NCI-H2081 (cell line): ENCODE measurements at regions not wholly inside any gene's neighbourhood (a gene's known extent, or its start where the extent isn't known, plus 50 kb on each side); places are given as distances from the start of the nearest gene placed in this dataset.
A peak's percentile ranks its signal among the peaks of the same experiment; 100 is the strongest.
"Not testable (repeated sequence)": the region's sequence is repeated elsewhere in the genome, so short reads cannot be mapped to it uniquely, and the experiment has no call there.

ENCODE experiments used
- DNase-seq, 2 experiments: peaks; one replicate each; lab custom pipeline; 2025; lab: John Stamatoyannopoulos, UW

DNA sequence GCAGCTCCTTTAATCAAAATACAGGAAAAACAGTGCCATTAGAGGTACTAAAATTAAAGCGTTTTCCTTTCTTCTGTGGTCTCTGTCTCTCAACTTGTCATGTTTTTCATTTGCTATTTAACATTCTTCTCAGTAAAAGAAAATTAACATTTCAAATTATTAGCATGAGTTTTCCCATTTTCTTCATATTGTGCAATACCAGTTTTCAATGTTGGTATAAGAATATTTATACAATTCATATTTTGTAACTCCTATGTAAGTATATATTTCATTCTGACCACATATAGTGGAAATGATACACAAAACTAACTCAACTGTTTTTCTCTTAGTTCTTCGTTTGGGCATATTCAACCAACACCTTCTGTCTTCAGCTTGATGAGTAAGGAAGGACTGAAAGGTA lies 308.3 kb downstream of the HS3ST1 start:
- DNase-seq, result no peak

DNA sequence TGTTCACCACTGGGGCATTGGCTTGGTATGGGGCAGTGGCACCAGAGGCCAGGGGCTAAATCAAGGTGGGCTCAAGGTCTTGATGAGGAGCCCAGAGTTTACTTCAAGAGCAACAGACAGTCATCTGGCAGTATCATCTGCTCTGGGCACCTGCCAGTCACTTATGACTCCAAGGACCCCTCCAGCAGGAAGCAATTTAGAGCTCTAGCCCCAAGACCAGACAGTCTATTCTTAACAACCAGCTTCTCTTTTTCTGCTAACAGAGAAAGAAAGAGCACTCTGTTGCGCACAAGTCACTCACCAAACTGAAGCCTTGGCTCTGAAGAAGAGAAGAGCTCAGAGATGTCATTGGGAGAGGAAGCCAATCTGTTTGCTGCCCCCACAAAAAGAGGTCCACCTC lies 309.2 kb downstream of the HS3ST1 start:
- no peak for DNase-seq

DNA sequence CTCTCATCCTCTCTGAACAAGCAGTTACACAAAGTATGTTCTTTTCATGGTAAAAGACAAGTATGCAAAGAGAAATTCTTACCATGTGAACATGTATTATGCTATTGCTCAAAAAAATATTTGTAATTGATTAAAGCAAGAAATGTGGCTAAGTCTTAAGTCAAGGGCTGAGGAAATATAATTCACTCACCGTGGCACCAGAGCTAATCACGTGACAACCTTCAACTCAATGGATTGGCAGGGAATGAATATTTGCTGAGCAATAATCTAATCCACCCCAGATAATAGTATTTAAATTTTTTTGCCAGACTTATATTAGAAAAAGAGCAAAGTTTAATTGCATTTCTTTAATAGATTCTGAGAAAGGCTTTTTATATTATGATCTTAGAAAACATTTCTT lies 310.2 kb downstream of the HS3ST1 start:
- DNase-seq, result no peak

DNA sequence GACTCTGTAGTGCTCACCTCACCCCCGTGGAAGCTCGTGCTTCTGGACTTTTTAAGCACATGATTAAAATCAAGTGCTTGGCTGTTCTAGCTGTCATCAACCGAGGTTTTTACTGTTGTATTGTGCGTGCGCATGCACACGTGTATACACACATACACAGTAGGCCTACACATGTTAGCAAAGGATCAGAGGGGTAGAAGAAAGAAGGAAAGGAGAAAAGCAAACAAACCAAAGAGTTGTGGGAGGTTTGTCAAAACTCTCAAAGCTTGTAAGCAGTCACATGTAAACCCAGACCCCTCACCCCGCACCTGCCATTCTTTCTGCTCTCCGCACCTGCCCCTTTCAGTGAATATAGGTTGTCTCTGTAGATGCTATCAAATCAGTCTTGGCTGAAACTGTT lies 311.8 kb downstream of the HS3ST1 start:
- DNase-seq, result no peak

DNA sequence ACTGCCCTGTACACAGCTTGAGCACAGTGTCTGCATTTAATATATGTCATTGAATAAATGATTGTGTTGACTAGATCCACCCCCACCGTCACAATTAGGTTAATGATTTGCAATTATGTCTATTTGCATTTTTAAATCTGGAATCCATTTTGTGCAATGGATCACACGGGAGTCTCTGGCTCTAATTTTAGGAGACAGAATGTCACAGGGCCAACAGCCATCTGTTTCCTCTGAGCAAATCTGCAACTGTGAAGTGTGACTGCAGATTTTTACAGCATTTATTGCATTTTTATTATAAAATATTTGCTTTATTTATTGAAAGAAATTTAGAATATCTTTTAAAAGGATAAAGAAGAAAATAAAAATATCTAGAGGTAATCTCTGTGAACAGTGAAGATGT lies 316.8 kb downstream of the HS3ST1 start:
- peak; percentile 24 to 59 for DNase-seq

DNA sequence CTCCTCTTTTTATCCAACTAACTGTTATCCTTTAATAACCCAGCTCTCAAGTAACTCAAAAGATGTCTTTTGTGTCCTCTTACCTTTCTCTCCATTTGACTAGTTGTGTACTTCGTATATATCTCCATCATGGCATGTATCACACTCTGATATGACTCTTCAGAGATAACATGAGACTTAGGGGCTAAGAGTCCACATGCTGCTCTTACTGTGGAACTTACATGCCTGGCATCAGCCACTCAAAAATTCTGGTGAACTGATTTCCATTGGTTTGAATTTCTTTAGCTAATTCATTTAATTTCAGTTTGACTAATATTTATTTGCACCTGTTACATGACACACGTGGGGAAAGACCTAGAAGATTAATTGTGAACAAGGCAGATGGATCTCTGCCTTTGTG lies 317.3 kb downstream of the HS3ST1 start:
- DNase-seq, result no peak

DNA sequence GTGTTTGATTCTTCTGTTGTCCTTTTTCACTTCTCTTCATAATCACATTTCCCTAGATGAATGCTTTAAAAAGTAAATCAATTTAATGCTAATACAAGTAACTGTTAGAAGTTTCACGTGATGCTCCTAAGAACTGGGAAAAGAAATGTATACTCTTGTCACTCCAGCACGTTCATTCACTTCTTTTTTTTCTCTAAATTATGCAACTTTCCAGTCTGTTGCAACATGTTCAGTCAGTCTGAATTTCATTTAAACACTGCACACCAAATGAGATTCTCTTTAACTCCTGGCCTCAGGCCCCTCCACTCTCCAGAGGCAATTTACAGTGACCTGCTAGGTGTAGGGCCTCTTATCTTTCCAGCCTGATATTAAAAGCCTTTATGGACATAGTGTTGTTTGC lies 321.9 kb downstream of the HS3ST1 start:
- DNase-seq, result no peak

DNA sequence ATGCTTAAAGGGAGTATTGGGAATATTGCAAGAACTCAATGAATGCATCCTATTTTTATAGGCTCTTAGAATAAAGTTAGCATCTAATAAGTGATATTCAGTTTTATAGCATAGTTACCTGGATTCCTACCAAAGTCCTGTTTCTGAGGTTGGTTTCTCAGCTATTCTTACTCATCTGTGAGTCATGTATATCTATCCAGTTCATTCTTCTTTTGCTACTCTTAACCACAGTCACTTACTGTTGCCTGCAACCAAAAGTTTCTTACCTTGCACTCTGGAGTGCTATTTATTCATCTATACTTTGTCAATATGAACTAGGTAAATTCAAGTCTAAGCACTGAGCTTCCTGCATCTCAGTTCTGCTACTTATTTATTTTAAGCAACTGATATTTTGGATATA lies 322.5 kb downstream of the HS3ST1 start:
- DNase-seq, result no peak

DNA sequence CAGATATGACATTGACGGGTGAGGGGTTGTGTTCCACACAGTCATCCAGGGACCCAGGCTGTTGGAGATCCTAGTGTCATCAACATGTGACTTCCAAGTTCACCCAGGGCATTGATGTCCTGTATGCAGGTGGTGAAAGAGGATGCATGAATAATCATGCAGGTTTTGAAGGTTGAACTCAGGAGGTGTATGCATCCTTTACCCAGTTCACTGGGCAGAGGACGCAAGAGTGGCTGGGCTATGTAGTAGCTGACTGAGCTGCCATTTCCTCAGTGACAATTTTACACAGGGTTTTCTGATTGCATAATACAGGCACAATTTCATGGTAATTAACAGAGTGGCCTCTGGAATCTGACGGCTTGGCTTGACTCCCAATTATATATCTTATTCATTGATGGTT lies 323.0 kb downstream of the HS3ST1 start:
- no peak for DNase-seq

DNA sequence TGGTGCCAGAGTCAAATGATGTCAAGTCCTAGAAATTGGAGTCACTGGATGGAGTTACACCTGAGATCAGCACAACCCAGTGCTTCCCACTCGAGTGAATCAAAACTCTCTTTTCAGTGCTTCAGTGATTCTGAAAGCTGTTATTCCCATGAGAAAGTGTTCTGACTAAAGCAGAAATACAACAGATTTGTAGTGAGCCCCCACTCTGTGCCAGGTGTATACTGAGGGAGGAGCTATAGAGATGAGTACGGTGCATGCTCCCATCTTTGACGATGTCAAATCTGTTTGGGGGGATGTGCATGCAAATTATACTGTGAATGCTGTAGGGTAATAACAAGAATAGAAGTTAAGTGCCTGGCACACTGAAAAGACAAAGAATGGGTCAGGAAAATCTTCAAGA lies 330.2 kb downstream of the HS3ST1 start:
- DNase-seq, result no peak

DNA sequence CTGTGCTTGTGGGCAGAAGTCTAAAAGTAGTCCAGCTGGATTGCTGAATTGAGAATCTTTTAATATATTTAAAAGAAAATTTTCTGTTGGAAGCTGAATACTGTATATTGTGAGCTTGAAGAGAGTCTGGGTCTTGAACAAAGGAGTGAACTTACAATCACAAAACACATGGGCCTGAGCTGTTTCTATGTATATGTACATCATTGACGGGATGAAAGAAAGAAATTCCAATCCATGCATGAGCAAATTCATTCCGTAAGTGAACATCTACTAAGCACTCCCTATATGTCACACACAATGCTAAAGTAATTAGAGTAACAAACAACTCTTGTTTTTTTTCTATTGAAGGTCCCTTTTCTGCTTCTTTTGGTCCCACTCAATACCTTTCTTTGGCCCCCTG lies 331.0 kb downstream of the HS3ST1 start:
- DNase-seq, result no peak

DNA sequence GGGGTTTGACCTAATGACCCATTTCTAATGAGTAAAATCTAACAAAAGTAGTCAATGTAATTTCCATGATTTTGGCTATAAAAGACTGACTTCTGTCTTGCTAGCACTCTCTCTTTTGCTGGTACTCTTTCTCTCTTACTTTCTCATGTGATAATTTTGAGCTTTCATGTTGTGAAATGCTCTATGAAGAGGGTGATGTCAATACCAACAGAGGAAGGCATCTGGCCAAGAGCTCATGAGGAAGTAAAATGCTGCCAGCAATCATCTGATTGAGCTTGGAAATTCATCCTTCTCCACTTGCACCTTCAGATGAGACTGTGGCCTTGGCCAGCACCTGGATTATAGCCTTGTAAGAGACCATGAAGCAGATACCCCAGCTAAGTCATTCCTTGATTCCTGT lies 347.7 kb downstream of the HS3ST1 start:
- DNase-seq, result no peak

DNA sequence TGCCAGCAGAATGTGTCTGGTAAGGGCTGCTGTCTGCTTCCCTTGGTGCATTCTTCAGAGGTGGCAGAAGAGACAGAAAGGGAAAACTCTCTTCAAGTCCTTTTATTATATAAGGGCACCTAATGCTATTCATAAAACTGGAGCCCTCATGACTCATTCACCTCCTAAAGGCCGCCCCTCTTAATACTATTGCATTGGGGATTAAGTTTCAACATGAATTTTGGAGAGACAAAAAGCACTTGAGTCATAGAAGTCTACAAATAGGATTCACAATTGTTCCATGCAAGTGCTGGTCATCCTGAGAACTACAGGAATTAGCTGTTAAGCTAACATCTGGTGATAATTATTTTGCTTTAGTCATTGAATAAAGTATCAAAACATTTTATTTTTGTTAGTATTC lies 349.5 kb downstream of the HS3ST1 start:
- DNase-seq, result no peak

DNA sequence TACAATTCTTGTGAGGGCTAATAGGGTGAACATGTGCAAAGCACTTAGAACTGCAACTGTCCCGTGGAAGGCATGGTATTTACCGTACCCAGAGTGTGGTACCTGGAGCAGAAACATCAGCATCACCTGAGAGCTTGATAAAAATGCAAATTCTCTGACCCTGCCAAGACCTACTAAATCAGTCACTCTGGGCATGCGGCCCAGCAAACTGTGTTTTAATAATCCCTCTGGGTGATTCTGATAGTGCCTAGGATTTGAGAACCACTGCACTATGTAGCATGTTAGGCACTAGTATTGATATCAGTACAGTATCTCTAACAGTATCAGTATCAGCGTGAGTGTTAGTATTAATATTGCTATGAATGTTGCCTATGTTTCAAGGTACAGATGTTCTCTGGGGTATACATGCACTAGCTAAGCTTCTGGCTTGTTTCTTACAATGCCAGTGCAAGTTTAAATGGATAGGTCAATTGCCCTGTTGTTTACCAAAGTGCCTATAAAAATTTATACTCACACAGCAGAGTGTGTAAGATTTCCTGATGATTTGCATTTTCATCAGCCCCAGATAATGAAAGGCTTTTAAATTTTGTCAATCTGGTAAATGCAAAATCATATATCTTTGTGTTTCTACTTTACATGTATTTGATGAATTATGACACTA lies 354.0 kb downstream of the HS3ST1 start:
- DNase-seq, result no peak

DNA sequence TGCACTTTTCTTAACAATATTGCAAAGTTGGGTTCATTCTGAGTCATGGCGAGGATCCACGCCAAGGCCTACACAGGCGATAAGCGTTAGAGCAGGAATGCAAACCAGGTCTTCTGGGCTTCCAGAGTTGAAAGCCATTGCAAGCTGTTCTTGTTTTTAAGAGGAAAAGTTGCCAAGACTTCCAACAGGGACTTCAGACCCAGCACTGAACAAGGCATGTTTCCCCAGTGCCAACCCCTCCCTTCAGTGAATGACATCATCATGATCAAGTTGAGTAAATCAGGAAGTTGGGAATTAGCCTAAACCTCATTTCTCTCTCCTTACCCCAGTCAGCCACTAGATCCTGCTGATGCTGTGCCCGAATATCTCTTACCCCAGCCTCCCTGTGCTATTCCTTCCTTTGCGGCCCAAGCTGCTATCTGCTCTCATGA lies 355.1 kb downstream of the HS3ST1 start:
- peak in 1 of 2 experiments; percentile 8 for DNase-seq

DNA sequence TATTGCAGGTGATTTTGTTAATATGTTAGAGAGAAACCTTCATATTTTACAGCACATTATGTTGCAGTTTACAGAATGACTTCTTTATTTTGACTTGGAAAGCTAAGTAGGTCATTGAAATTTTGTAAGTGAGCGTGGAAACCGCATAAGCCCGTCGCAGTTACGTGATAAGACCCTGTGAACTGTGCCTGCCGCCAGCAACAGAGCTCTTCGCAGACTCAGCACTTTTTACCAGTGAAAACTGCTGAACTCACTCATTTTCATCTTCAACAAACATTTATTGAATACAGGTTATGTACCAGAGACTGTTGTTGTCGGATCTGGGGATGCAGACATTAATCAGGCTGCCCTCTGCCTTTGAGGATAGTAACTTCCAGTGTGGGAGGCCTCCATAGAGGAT lies 355.7 kb downstream of the HS3ST1 start:
- DNase-seq, result no peak

DNA sequence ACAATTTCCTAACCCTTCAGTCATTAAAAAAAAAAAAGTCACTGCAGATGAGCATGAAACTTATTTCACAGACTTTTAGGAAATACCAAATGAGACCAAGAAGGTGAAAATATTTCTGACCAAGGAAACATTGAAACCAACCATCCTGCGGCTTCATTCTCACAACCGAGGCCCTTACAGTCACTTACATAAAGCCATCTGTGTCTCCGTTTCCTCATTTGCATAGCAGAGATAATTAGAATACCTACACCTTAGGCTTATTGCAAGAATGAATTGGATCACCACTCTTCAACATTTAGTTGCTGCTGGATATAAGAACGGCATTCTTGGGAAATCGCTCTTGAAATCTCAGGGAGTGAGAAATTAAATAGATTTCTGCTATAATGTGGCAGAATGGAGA lies 356.2 kb downstream of the HS3ST1 start:
- DNase-seq, result no peak

DNA sequence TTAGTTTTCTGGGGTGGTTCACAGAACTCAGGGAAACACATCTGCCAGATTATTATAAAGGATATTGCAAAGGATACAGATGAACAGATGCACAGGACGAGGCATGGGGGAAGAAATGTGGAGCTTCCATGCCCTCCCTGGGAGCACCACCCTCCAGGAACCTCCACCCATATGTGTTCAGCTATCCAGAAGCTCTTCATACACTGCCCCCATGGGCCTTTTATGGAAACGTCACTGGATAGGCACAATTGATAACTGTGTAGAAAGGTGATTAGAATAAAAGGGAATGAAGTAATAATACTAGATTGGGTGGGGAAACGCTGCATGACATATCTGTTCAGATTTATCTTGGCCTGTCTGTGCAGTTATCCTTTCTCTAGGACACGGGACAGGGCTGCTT lies 357.9 kb downstream of the HS3ST1 start:
- DNase-seq, result no peak

DNA sequence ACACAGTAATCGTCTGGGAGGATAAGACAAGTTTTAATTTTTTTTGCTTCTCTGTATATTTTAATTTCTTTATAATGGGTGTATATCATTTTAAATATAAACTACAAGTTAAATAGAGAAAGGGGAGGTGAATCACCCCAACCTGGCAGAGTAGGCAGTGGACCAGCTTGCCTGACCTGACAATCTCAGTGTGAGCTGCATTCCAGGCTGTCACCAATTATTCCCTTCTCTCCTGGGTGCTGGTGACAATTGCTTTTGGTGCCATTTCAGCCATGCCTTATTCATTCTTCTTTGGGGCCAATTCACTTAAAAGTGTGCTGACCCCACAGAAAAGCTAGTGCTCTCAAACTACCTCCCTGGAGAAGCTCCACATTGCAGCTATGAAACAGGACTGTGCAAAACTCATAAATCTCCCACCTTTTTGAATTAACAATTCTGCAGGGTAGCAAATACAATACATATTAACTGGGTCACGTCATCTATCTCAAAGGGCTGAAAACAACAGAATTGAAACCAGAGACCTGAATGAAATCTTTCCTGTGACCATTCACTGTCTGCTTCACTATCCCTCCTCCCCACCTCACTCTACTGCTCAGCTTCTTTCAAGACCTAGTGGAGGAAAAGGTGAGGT lies 359.0 kb downstream of the HS3ST1 start:
- no peak for DNase-seq

DNA sequence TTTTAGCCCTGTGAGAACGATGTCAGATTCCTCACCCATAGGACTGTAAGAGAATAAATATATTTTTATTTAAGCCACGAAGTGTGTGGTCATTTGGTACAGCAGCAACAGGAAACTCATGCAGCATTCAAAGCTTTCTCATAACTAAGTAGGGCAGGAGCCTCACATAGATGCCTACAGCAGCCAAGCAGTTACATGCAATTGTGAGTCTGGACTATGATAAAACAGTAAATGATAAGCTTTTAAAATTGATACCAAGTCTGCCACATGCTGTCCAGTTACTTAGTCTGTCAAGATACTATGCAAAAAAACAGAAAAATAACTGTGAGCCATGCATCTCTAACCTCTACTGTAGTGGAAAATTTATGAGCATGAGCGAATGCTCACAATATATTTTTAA lies 359.6 kb downstream of the HS3ST1 start:
- DNase-seq, result no peak

DNA sequence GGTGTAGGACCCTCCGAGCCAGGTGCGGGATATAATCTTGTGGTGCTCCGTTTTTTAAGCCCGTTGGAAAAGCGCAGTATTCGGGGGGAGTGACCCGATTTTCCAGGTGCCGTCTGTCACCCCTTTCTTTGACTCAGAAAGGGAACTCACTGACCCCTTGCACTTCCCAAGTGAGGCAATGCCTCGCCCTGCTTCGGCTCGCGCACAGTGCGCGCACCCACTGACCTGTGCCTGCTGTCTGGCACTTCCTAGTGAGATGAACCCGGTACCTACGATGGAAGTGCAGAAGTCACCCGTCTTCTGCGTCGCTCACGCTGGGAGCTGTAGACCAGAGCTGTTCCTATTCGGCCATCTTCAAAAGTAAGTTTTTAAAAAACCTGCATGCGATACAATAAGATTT lies 362.1 kb downstream of the HS3ST1 start:
- not testable (repeated sequence) for DNase-seq

DNA sequence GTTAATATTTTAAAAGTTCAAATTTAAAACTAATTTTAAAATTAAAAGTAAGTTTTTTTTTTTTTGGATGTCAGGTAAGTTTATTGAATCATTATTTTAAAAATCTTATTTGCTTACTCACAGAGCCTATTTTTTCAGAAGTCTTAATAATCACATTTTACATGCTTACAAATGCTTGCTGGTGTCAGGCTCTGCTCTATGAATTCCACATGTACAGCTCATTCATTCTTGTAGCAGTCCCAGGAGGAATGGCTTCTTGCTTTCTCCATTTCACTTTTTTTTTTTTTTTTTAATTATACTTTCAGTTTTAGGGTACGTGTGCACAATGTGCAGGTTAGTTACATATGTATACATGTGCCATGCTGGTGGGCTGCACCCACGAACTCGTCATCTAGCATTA lies 368.1 kb downstream of the HS3ST1 start:
- not testable (repeated sequence) for DNase-seq

DNA sequence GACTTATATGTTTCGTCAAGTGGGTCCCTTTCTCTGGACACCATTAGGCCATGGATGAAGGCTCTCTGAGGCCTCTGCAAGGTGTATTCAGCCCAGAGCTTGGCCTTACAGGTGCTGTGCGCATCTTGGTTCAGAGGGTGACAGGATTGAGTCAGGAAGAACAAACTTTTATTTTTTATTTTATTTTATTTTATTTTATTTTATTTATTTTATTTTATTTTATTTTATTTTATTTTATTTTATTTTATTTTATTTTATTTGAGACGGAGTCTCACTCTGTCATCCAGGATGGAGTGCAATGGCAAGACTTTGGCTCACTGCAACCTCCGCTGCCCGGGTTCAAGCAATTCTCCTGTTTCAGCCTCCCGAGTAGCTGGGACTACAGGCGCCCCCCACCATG lies 370.4 kb upstream of the CLNK start:
- not testable (repeated sequence) for DNase-seq

DNA sequence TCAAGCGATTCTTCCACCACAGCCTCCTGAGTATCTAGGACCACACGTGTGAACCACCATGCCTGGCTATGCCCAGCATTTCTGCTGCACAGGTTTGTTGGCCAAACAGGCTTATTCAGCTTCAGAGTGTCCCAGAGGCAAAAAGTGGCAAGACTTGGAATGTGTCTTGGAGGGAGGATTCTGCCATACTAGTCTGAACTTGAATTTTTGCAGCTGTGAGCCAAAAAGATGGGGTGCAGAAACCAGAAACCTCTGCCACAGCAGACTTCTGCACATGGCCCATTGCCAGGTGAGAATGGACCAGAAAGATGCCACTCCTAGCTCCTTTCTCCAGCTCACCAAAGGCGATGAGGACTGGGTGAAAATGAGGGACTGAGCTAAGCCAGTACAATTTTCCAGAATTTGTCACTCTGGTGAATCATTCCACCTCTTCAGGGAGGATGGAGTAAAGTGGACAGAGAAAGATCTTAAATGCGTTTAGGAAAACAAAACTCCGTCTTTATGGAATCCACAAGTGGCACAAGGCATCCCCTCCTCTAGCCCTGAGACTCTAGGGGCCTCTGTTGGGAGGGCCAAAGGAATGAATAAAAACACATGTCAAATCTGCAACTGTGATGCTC lies 369.1 kb upstream of the CLNK start:
- no peak for DNase-seq
